SJCRH30 (cell line): ENCODE measurements at regions not wholly inside any gene's neighbourhood (a gene's known extent, or its start where the extent isn't known, plus 50 kb on each side); places are given as distances from the start of the nearest gene placed in this dataset.

Experiments used
- DNase-seq, 2 experiments: peaks; one replicate each; pipeline ENCODE4 v3.0.0-alpha.2; 2015 to 2020
- H3K27ac ChIP-seq: fragments of 250-450 bp; sonication (Bioruptor Pico); 2 replicates; pipeline ENCODE4 v1.5.1; 2020; ENCODE audit warnings: mild to moderate bottlenecking, moderate library complexity
- H3K27me3 ChIP-seq: fragments of 250-450 bp; sonication (Bioruptor Pico); 2 replicates; pipeline ENCODE4 v1.5.1; 2020; ENCODE audit warnings: mild to moderate bottlenecking, moderate library complexity
- H3K36me3 ChIP-seq: fragments of 250-450 bp; sonication (Bioruptor Pico); 2 replicates; pipeline ENCODE4 v1.5.1; 2020; ENCODE audit warnings: mild to moderate bottlenecking, moderate library complexity
- H3K4me1 ChIP-seq: fragments of 250-450 bp; sonication (Bioruptor Pico); 2 replicates; pipeline ENCODE4 v1.5.1; 2020; ENCODE audit warnings: mild to moderate bottlenecking, moderate library complexity
- H3K4me3 ChIP-seq: fragments of 250-450 bp; sonication (Bioruptor Pico); 2 replicates; pipeline ENCODE4 v1.5.1; 2020; ENCODE audit warnings: mild to moderate bottlenecking, moderate library complexity
- H3K9me3 ChIP-seq: fragments of 250-450 bp; sonication (Bioruptor Pico); replicated peaks from 2 replicates; pipeline ENCODE4 v1.5.1; 2020; ENCODE audit warnings: mild to moderate bottlenecking, moderate library complexity

- no peak for DNase-seq
- Histone ChIP-seq H3K9me3 (no peaks in the 10 kb centered on the region), H3K27me3 (no peaks in the 10 kb centered on the region), H3K27ac (no peak overlapping the region), H3K4me3 (no peak overlapping the region), H3K4me1 (no peaks in the 10 kb centered on the region), H3K36me3 (no peaks in the 10 kb centered on the region)
These were observed 74.5 kb upstream of the HS3ST1 start for GRCh38 chr4:11503166-11503565.

GRCh38 chr4:11497972-11498371 lies 69.3 kb upstream of the HS3ST1 start:
- no peaks in the 10 kb centered on the region for H3K9me3 ChIP-seq
- no peak overlapping the region for H3K4me3 ChIP-seq
- H3K27me3 ChIP-seq, result 0 out of 2 replicates have a peak, but pooled peaks cover 2% of the 10 kb centered on the region
- H3K27ac ChIP-seq, result no peak overlapping the region
- H3K36me3 ChIP-seq, result no peaks in the 10 kb centered on the region
- no peaks in the 10 kb centered on the region for H3K4me1 ChIP-seq
- no peak for DNase-seq

GRCh38 chr4:11497212-11497806 lies 68.6 kb upstream of the HS3ST1 start:
- no peaks in the 10 kb centered on the region for H3K9me3 ChIP-seq
- H3K4me3 ChIP-seq, result no peak overlapping the region
- no peaks in the 10 kb centered on the region for H3K36me3 ChIP-seq
- no peak for DNase-seq
- no peak overlapping the region for H3K27ac ChIP-seq
- 0 out of 2 replicates have a peak, but pooled peaks cover 2% of the 10 kb centered on the region for H3K27me3 ChIP-seq
- no peaks in the 10 kb centered on the region for H3K4me1 ChIP-seq

GRCh38 chr4:11496351-11496829 lies 67.7 kb upstream of the HS3ST1 start:
- Histone ChIP-seq H3K36me3 (no peaks in the 10 kb centered on the region), H3K27ac (no peak overlapping the region), H3K27me3 (0 out of 2 replicates have a peak, but pooled peaks cover 2% of the 10 kb centered on the region), H3K4me3 (no peak overlapping the region), H3K9me3 (no peaks in the 10 kb centered on the region), H3K4me1 (no peaks in the 10 kb centered on the region)
- no peak for DNase-seq

GRCh38 chr4:11495818-11496217 lies 67.1 kb upstream of the HS3ST1 start:
- Histone ChIP-seq H3K4me1 (no peaks in the 10 kb centered on the region), H3K27ac (no peak overlapping the region), H3K27me3 (0 out of 2 replicates have a peak, but pooled peaks cover 2% of the 10 kb centered on the region), H3K4me3 (no peak overlapping the region), H3K36me3 (no peaks in the 10 kb centered on the region), H3K9me3 (no peaks in the 10 kb centered on the region)
- no peak for DNase-seq

GRCh38 chr4:11495291-11495690 lies 66.6 kb upstream of the HS3ST1 start:
- no peaks in the 10 kb centered on the region for H3K4me1 ChIP-seq
- H3K36me3 ChIP-seq, result no peaks in the 10 kb centered on the region
- DNase-seq, result no peak
- H3K9me3 ChIP-seq, result no peaks in the 10 kb centered on the region
- no peak overlapping the region for H3K27ac ChIP-seq
- no peak overlapping the region for H3K4me3 ChIP-seq
- H3K27me3 ChIP-seq, result 0 out of 2 replicates have a peak, but pooled peaks cover 2% of the 10 kb centered on the region

GRCh38 chr4:11494232-11494631 lies 65.5 kb upstream of the HS3ST1 start:
- H3K4me1 ChIP-seq, result no peaks in the 10 kb centered on the region
- 0 out of 2 replicates have a peak, but pooled peaks cover 2% of the 10 kb centered on the region for H3K27me3 ChIP-seq
- H3K9me3 ChIP-seq, result no peaks in the 10 kb centered on the region
- H3K4me3 ChIP-seq, result no peak overlapping the region
- no peak for DNase-seq
- no peaks in the 10 kb centered on the region for H3K36me3 ChIP-seq
- H3K27ac ChIP-seq, result no peak overlapping the region

GRCh38 chr4:11489453-11490083 lies 60.9 kb upstream of the HS3ST1 start:
- H3K36me3 ChIP-seq, result no peaks in the 10 kb centered on the region
- H3K9me3 ChIP-seq, result no peaks in the 10 kb centered on the region
- no peak overlapping the region for H3K4me3 ChIP-seq
- no peak overlapping the region for H3K27ac ChIP-seq
- H3K27me3 ChIP-seq, result 0 out of 2 replicates have a peak, but pooled peaks cover 6% of the 10 kb centered on the region
- no peak for DNase-seq
- no peaks in the 10 kb centered on the region for H3K4me1 ChIP-seq

GRCh38 chr4:11488657-11489452 lies 60.2 kb upstream of the HS3ST1 start:
- H3K27ac ChIP-seq, result no peak overlapping the region
- H3K4me3 ChIP-seq, result no peak overlapping the region
- H3K4me1 ChIP-seq, result no peaks in the 10 kb centered on the region
- no peaks in the 10 kb centered on the region for H3K9me3 ChIP-seq
- H3K36me3 ChIP-seq, result no peaks in the 10 kb centered on the region
- no peak for DNase-seq
- H3K27me3 ChIP-seq, result 0 out of 2 replicates have a peak, but pooled peaks cover 6% of the 10 kb centered on the region

- Histone ChIP-seq H3K9me3 (no peaks in the 10 kb centered on the region), H3K27me3 (0 out of 2 replicates have a peak, but pooled peaks cover 4% of the 10 kb centered on the region), H3K36me3 (no peaks in the 10 kb centered on the region), H3K27ac (no peak overlapping the region), H3K4me1 (no peaks in the 10 kb centered on the region), H3K4me3 (no peak overlapping the region)
- no peak for DNase-seq
These were observed 59.3 kb upstream of the HS3ST1 start for GRCh38 chr4:11487868-11488544.

GRCh38 chr4:11487139-11487538 lies 58.4 kb upstream of the HS3ST1 start:
- H3K27me3 ChIP-seq, result 0 out of 2 replicates have a peak, but pooled peaks cover 4% of the 10 kb centered on the region
- no peak for DNase-seq
- no peaks in the 10 kb centered on the region for H3K4me1 ChIP-seq

GRCh38 chr4:11485926-11486325 lies 57.2 kb upstream of the HS3ST1 start:
- Histone ChIP-seq H3K9me3 (no peaks in the 10 kb centered on the region), H3K4me1 (no peaks in the 10 kb centered on the region), H3K27me3 (0 out of 2 replicates have a peak, but pooled peaks cover 4% of the 10 kb centered on the region), H3K36me3 (no peaks in the 10 kb centered on the region), H3K4me3 (no peak overlapping the region), H3K27ac (no peak overlapping the region)
- peak; percentile 23 to 54 for DNase-seq

More at GRCh38 chr4:11487139-11487538, 58.4 kb upstream of the HS3ST1 start:
- Histone ChIP-seq H3K4me3 (no peak overlapping the region), H3K9me3 (no peaks in the 10 kb centered on the region), H3K27ac (no peak overlapping the region), H3K36me3 (no peaks in the 10 kb centered on the region)

GRCh38 chr4:11484531-11484930 lies 55.8 kb upstream of the HS3ST1 start:
- H3K36me3 ChIP-seq, result no peaks in the 10 kb centered on the region
- H3K4me3 ChIP-seq, result no peak overlapping the region
- no peaks in the 10 kb centered on the region for H3K9me3 ChIP-seq
- H3K4me1 ChIP-seq, result no peaks in the 10 kb centered on the region
- no peak for DNase-seq
- H3K27ac ChIP-seq, result no peak overlapping the region
- 0 out of 2 replicates have a peak, but pooled peaks cover 4% of the 10 kb centered on the region for H3K27me3 ChIP-seq

- no peak overlapping the region for H3K27ac ChIP-seq
- no peaks in the 10 kb centered on the region for H3K4me1 ChIP-seq
- no peaks in the 10 kb centered on the region for H3K9me3 ChIP-seq
- no peak for DNase-seq
- H3K36me3 ChIP-seq, result no peaks in the 10 kb centered on the region
- H3K27me3 ChIP-seq, result 0 out of 2 replicates have a peak, but pooled peaks cover 4% of the 10 kb centered on the region
- no peak overlapping the region for H3K4me3 ChIP-seq
These were observed 54.4 kb upstream of the HS3ST1 start for GRCh38 chr4:11483046-11483445.
